T-helper 2 cell (primary cell): ENCODE measurements at regions not wholly inside any gene's neighbourhood (a gene's known extent, or its start where the extent isn't known, plus 50 kb on each side); places are given as distances from the start of the nearest gene placed in this dataset.
"Not testable (repeated sequence)": the region's sequence is repeated elsewhere in the genome, so short reads cannot be mapped to it uniquely, and the experiment has no call there.

ENCODE experiments used
- DNase-seq, 5 experiments: peaks; one replicate each; pipeline versions ENCODE4 v3.0.0 to v3.0.0-alpha.2; 2012 to 2022

DNA sequence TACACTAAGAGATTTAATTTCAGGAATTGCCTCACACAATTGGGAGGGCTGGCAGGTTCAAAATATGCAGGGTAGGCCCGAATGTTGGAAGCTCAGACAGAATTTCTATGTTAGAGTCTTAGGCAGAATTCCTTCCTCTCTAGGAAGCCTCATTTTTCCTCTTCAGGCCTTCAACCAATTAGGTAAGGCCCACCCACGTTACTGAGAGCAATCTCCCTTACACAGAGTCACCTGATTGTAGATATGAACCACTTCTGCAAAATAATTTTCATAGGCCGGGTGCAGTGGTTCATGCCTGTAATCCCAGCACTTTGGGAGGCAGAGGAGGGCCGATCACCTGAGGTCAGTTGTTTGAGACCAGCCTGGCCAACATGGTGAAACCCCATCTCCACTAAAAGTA is 50.2 kb upstream of the HIVEP1 start:
- DNase-seq, result no peak

DNA sequence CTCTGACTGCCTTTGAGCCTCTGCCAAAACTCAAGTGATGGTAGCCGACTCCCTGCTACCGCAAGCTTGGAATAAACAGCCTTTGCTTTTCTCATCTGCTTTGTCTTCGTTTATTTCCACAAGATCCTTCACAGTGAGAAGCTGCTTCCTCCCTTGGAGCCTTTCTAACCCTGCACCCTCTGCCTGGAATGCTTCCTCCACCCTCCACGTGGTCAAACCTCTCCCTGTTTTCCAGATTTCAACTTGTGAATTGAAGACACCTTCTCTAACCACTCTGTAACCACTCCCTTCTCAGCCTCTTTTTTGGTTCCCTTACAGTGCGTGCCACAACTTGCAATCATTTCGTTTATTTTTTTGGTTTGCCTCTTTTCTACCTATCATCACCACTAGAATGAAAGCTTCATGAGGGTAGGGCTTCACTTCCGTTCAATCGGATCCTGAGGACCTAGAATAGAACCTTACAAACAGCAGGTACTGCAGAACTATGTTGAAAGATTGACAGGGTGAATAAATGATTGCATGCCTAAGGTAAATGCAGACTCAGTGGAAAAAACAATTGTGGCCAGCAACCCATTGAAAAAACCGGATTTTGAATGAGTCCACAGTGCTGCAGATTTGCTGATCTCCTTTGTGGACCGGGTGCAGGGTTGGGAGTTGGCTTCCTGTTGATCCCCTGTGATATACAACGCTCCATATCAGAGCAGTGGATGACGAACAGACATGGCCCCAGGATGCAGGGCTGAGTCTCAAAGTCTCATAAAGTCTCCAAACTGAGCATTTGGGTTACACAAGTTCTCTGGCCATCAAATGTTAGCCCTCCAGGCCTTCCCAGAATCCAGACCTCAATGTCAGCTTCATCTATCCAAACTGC is 51.0 kb upstream of the HIVEP1 start:
- DNase-seq, result no peak

DNA sequence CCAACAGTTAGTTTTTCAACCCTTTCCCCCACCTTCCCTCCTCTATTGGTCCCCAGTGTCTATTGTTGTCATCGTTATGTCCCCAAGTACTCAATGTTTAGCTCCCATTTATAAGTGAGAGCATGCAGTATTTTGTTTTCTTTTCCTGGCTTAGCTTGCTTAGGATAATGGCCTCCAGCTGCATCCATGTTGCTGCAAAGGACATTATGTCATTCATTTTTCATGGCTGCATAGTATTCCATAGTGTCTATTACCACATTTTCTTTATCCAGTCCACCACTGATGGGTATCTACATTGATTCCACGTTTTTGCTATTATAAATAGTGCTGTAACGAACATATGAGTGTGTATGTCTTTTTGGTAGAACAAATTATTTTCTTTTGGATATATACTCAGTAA is 55.3 kb upstream of the HIVEP1 start:
- no peak for DNase-seq

- no peak for DNase-seq
Observed at GRCh38 chr6:11953641-11954040, 58.5 kb upstream of the HIVEP1 start.

- DNase-seq, result no peak
Observed at GRCh38 chr6:11952316-11952715, 59.8 kb upstream of the HIVEP1 start.

DNA sequence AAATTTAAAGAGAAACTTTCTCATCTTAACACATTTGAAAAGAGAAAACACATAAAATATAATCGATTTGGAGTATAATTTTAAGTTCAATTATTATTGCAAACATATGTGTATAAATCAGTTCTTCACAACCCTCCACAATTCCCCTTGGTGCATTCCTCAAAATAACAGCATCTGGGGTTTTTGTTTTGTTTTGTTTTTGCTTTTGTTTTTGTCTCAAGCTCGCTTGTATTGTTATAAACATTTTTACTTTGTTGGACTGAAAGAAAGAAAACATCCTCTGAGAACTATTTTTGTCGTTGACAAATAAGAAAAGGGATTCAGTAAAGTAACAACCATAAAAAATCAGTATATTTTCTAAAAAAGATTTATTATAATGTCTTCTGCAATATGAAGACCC is 60.2 kb upstream of the HIVEP1 start:
- DNase-seq, result no peak

- no peak for DNase-seq
Observed at GRCh38 chr6:11950109-11950508, 62.0 kb upstream of the HIVEP1 start.

GRCh38 chr6:11947575-11947974 is 64.5 kb upstream of the HIVEP1 start:
- no peak for DNase-seq

DNA sequence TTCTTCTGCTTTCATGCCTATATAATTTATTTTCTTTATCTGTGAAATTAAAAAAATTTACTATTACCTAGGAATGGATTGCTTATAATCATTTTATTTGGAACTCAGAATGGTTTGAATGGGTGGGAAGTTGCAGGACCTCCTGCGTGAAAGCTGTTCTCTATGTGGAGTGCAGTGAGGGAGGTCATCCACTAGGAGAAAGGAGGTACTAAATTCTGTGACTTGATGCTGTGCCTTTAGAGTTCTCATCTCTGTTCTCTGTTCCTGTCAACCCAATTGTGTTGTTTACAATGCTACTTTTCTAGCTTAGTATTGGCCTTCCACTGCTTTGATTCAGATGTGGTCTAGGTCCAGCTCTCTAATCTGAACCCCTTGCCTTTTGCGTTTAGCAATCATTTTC is 65.0 kb upstream of the HIVEP1 start:
- no peak for DNase-seq

DNA sequence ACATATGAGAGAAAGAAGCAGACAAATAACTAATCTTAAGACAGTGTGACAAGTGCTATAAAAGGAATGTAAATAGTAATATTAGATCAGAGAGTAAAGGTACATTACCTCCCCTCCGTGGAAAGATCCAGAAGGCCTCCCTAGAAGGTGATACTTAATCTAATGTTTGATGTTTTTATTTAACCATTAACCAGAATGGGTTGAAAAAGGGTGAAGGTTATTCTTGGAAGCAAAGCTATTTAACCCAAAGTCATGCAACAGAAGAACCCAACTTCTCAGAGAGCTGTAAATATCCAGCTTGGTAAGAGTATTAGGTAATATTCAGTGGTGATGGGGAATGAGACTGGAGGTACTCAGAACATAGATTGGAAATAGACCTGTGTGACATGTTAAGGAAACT is 68.0 kb upstream of the HIVEP1 start:
- DNase-seq, result no peak

DNA sequence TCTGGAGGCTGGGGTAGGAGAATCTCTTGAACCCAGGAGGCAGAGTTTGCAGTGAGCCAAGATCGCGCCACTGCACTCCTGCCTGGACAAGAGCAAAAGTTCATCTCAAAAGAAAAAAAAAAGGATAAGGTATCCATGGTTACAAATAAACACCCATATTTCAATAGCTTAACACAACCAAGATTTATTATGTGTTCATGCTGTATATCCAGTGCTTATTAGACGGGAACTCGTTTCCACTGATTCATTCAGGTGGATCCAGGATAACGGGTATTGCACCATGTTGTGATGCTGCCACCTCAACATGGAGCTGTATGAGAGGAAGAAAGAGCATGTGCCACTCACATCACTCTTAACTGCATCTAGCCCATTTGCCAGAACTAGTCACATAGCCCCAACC is 69.1 kb upstream of the HIVEP1 start:
- DNase-seq, result no peak

GRCh38 chr6:11942185-11942864 is 69.8 kb upstream of the HIVEP1 start:
- DNase-seq, result no peak

GRCh38 chr6:11940532-11941166 is 71.5 kb upstream of the HIVEP1 start:
- DNase-seq, result not testable (repeated sequence)

DNA sequence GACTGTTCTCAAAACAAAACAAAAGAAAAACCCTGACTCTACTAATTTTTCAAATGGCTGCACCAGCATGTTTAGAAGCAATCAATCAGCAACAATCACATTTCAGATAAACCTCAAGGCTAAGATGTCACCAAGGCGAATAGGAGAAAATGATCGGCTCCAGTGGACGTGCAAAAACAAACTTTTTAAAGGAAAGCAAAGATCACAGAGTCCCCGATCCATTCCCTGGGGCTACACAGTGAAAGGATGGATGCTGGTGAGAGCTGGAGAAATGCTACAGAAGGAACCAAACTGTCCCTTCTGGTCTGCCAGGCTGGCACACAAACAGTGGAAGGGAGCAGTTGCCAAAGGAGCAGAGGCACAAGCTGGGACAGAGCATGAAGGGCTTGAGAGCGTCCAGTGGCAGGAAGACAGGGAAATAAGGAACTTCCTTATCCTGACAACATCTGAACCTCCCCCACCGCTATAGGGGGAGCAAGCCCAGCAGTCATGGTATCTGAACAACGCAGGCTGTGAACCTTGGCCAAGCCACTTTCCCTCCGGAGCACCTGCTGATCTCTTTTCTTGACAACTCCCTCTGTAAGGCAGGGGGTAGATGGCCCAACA is 73.7 kb upstream of the HIVEP1 start:
- no peak for DNase-seq

- DNase-seq, result no peak
Observed at GRCh38 chr6:11934638-11935037, 77.5 kb upstream of the HIVEP1 start.

- not testable (repeated sequence) for DNase-seq
Observed at GRCh38 chr6:11932892-11933291, 79.2 kb upstream of the HIVEP1 start.

GRCh38 chr6:11931296-11932035 is 80.6 kb upstream of the HIVEP1 start:
- DNase-seq, result no peak

DNA sequence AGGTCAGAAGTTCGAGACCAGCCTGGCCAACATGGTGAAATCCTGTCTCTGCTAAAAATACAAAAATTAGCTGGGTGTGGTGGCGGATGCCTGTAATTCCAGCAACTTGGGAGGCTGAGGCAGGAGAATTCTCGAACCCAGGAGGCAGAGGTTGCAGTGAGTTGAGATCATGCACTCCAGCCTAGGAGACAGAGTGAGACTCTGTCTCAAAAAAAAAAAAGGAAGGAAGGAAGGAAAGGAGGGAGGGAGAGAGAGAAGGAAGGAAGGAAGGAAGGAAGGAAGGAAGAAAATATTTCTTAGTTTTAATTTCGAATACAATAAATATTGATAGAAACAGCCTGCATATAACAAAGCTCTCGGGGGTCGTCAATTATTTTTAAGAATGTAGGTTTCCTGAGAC is 81.3 kb upstream of the HIVEP1 start:
- not testable (repeated sequence) for DNase-seq

DNA sequence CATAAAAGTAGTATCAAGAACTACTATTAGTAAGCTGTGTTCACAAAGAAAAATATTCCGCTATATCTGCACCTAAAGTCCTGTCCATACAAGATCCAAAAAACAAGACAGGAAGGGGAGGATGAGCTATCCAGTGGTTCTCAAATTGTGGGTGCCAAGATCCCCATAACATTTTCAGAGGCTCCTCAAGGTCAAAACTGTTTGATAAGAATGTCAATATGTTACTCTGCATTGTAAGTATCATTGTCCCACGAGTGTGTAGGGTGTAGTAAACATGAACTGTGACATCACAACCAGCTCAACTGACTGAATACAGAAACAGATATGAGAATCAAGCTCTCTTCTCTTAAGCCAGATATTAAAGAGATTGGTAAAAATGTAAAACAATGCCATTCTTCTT is 81.9 kb upstream of the HIVEP1 start:
- DNase-seq, result no peak

DNA sequence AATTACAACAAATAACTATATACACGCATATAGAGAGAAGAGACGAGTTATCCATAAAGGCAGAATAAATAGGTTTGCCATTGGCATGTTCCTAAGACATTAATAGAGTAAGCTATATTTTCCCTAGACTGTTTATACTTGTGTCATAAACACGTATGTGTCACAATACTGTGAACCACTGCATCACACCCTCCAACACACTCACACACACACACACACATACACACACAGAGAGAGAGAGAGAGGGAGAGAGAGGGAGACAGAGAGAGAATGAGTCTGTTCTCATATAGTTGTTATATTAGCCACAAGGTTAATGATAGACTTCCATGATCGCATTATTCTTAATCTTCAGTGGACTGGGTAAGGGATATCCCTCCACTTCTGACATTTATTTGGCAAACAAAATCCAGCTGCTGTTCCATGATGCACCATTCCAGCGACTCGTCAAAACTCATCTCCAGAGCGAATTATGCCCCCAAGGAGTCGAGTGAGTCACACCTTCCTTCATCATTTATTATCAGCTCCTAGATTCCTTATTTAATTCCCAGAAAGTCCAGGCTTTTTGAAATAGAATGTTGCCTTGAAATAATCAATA is 82.8 kb upstream of the HIVEP1 start:
- DNase-seq, result no peak

- no peak for DNase-seq
Observed at GRCh38 chr6:11926594-11927407, 85.3 kb upstream of the HIVEP1 start.
